ENCODE measurements at regions not wholly inside any gene's neighbourhood (a gene's known extent, or its start where the extent isn't known, plus 50 kb on each side); places are given as distances from the start of the nearest gene placed in this dataset.

DNA sequence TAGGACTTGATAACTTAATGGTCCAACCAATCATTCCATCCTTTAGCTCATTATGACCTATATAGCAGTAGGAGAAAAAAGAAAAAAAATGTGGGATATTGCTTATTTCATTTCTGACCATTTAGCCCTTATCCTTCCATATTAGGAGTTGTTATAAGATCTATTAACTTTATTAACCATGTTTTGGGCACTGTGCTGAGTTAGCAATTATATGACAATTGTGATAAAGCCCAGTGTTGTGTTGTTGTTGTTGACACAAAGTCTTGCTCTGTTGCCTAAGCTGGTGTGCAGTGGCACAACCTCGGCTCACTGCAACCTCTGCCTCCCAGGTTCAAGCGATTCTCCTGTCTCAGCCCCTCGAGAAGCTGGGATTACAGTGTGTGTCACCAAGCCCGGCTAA lies 569.7 kb upstream of the FOXG1 start:
- TF ChIP-seq EZH2 (IDR thresholded peaks at IDR 0.05; ENCODE audit: insufficient read depth, poor library complexity, severe bottlenecking) = no peak
- TF ChIP-seq EZH2phosphoT487 (IDR thresholded peaks at IDR 0.05; ENCODE audit: insufficient read depth, low read depth) = no peak
